HG03135 (cell line): ENCODE measurements at regions not wholly inside any gene's neighbourhood (a gene's known extent, or its start where the extent isn't known, plus 50 kb on each side); places are given as distances from the start of the nearest gene placed in this dataset.

Source experiments
- ATAC-seq: cut with Tn5 transposase; IDR thresholded peaks from one replicate; pipeline ENCODE4 v1.9.1; 2021; ENCODE audit warnings: mild to moderate bottlenecking, moderate library complexity; ENCODE audit not compliant: unreplicated experiment

DNA sequence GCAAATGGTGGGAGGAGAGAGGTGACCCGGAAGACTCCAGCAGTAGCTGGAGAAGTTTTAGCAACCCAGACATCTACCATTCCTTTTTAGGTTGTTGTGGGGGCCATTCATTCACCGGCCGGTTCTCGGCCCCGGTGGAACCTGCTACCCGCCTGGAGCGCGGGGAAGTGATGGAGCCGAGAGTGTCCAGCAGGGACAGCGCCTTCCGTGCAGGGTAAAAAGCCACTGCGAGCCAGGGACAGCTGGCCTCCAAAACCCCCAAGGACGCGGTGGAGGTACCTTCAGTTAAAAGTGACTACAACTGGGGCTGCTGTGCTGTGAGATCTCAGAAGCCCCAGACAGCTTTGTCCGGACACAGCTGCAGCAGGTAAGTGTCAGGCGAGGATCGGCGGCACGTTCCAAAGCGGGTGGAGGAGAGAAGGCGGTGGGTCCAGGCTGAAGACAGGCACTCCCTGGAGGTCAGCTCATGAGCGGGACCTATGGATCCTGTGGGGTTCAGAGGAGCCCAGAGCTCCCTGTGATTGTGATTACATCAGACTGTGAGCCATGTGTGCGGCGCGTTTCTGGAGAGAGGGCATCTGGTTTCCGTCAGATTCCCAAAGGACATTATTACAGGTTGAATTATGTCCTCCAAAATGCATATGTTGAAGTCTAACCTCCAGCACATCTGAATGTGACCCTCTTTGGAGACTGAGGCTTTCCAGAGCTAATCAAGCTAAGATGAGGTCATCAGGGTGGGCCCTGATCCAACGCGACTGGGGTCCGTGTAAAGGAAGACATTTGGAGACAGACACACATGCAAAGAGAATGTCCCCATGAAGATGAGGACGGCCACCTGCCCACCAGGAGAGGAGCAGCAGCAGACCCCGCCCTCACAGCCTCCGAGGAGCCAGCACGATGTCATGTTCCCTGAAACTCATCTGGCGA, 276.3 kb downstream of the EIPR1 start:
- ATAC-seq = no peak

DNA sequence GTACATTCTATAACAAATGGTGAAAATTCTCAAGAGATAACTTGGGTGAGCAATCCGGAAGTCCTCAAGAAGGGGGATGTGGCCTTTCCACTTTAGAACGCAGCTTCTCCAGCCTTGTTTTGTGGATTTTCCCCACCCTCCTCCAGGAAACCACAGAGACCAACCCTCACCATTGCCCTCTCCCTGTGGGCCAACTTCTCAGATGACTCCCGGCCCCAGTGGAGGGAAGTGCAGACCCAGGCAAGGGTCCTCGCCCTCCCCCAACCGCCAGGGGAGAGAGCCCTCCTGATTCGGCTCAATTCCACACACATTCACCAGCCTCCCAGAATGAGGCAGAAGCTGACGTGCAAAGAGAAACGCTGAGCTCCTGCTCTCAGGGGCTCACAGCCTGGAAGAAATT, 277.2 kb downstream of the EIPR1 start:
- ATAC-seq = no peak

GRCh38 chr2:3099860-3100234, 277.8 kb downstream of the EIPR1 start:
- no peak for ATAC-seq

DNA sequence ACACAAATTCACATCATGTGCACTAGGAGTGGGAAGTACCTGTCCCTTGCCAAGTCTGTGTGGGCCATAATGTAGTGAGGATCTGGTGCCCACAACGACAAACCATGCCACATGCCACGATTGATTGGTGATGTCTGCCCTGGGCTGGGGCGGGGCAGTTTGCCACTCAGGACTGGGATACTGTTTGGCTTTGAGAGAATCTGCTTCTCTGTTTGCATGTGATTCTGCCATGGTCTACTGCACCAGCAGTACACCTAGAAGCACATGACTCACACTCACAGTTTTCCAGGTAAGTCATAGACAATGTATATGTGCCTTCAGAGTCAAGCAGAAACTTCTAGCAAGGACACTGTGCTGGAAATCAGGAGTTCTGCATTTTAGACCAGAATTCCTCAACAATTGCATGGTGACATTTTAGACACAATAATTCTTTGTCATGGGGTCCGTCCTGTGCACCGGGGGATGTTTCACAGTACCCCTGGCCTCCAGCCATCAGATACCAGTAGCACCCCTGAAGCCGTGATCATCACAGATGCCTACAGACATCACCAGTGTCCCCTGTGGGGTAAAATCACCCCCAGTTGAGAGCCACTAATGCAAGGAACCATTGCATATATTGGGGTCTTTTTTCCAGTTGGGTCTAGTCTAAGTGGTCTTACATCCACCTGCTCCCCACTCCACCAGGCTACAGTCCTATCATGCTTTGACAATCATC, 278.3 kb downstream of the EIPR1 start:
- ATAC-seq = no peak

DNA sequence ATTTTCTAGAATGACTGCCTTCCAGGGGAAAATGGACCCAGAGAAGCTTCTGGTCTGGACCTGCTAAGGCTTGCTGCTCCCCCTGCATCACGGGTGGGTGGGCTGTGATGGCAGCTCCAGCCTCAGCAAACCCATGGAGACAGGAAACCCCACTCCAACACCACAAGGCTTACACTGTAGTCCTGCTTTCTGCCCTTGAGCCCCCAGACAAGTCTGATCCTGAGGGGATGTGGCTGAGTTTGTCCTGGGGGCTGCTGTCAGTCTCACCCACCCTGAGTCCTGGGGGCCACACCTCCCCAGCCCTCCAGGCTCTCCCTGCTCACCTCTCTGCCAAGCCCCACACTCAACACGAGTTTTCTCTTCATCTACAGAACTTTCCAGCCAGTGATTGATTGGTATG, 279.4 kb downstream of the EIPR1 start:
- no peak for ATAC-seq

- no peak for ATAC-seq
Measured at GRCh38 chr2:3097804-3098203, 279.8 kb downstream of the EIPR1 start.

DNA sequence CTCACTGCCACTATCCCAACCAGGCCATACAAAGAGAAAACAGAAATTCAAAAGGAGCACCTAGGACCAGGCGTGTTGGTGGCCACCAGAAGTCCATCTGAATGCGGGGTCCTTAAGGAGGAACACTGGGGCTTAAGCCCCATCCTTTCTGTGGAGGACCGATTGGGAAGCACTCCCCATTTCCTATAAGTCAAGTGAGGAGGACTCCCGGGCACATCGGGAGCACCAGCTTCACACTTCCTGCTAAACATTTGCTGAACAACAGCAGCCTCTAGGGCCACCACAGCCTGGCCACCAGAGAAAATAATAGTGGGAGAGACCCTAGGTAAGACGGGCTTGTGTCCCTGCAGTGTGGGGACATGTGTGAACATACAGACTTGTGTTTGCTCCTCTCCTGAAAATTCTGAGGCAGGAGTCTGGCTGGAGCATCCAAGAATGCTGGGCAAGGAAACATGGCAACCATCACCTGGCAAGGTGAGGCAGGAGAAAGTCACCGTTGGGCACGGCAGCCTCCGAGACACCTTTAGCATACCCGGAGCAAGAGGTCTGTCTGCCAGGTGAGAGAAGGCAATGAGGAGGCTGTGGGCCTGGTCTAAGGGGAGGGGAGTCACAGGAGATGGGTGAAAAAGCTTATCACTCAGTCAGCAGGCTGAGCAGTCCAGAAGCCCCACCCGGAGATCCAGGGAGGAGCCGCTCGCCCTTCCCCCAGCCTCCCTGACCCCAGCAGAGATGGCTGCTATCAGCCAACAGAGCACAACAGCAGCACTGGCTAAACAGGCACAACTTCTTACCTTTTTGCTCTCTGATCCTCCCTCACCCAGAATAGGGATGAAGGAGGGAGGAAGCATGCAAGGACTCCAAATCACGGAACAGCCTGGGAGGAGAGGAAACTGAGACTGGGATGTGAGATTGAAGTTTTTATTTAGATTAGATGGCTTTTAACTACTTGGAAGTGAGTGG, 282.3 kb downstream of the EIPR1 start:
- ATAC-seq = no peak

GRCh38 chr2:3094318-3094717, 283.3 kb downstream of the EIPR1 start:
- no peak for ATAC-seq

DNA sequence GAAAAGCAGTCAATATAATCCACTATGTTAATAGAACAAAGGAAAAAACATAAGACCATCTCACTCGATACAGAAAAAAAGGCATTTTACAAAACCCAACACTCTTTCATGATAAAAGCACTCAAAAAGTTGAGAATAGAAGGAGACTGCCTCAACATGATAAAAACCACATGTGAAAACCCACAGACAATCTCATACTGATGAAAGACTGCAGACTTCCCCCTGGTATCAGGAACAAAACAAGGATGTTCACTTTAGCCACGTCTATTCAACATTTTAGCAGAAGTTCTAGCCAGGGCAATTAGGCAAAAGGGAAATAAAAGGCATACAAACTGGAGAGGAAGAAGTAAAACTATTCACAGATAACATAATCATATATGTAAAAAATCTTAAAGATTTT, 285.9 kb downstream of the EIPR1 start:
- no peak for ATAC-seq

DNA sequence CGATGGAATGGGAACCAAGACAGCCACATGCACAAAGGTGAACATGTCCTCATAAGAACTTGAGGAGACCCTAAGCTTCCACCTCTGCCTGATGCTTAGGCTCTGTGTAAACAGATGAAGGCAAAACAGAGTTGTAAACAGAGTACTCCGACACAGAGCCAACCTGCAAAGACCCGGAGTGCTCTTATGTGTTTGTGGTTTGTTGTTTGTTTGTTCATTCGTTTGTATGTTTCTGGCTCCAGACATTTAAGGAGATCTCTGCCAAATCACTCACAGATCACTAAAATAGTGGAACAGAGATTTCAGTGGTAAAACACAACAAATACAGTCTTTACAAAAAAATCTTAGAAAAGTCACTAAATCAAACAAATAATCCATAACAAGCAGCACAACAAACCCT, 294.9 kb downstream of the EIPR1 start:
- no peak for ATAC-seq

GRCh38 chr2:3079959-3080948, 297.4 kb downstream of the EIPR1 start:
- ATAC-seq = no peak

- ATAC-seq = no peak
Measured at GRCh38 chr2:3079466-3079865, 298.2 kb downstream of the EIPR1 start.

- no peak for ATAC-seq
Measured at GRCh38 chr2:3078684-3079083, 298.9 kb downstream of the EIPR1 start.

GRCh38 chr2:3076848-3077642, 300.6 kb downstream of the EIPR1 start:
- no peak for ATAC-seq

DNA sequence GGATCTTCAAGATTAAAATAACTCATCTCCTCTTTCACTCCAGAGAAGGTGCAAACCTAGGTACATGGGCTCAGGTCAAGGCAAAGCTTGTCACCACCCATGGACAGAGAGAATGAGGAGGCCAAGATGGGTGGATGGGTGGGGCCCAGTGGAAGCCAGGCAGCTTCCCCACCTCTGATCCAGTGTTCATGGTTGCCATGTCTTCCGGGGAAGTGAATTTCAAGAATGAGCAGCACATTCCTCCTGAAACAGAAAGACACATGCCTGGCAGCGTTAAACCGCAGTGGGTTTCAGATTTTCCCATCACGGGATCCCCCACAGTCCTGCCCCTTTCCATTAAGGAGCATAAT, 301.7 kb downstream of the EIPR1 start:
- no peak for ATAC-seq

DNA sequence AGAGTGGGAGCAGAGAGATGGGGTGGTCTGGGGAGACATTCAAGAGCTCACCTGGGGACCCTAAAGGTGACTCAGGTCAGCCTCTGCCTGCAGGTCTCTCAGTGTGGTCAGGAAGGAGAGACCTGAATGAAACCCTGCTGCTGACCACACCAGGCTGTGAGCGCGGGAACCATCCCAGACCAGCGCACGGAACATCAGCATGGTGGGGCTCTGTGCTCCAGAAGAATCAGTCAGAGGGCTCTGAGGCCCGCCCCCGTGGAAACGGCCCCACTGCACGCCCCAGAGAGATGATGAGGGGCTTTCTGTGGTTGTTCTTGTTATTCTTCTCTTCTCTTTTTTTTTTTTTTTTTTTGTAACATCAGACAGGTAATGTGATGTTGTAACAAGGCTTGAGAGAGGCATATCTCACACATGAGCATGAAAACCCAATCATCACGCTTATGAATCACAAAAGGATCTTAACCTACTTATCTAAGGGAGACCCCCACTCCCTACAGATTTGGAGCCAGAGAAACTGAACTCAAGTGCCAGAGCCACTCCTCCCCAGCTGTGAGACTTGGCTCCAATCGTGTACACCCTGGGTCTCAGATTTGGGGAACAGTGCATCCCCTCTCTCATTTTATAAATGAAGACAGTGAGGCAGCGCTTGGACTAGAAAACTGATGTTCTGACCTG, 302.2 kb downstream of the EIPR1 start:
- no peak for ATAC-seq

DNA sequence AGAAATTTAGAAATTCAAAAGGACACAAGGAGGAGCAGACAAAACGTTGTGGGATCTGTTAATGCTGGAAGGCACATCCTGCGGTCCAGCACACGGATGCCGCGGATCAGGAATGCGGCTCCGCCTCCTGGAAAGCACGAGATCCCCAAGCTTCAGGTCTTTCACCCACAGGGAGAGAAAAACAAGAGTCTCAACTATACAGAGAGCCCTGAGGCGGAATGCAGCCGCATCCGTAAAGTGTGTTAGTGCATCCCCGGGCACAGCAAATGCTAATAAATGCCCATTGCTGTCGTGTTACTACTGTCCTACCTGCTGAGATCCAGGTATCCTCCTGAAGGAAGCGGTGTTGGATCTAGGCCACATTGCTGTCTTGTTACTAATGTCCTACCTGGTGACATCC, 303.9 kb downstream of the EIPR1 start:
- ATAC-seq = no peak

GRCh38 chr2:3073041-3073595, 304.5 kb downstream of the EIPR1 start:
- no peak for ATAC-seq
